ENCODE measurements at regions not wholly inside any gene's neighbourhood (a gene's known extent, or its start where the extent isn't known, plus 50 kb on each side); places are given as distances from the start of the nearest gene placed in this dataset.

GRCh38 chr21:29431680-29432079 is 133.0 kb downstream of the BACH1 start:
- Histone ChIP-seq H3K4me1 (ENCODE audit: control insufficient read depth, insufficient read depth, low read length) (no peaks in the 10 kb centered on the region), H3K27me3 (ENCODE audit: control insufficient read depth, insufficient read depth, low read length) (no peaks in the 10 kb centered on the region), H3K9me3 (ENCODE audit: control insufficient read depth, insufficient read depth, low read depth, low read length) (no peaks in the 10 kb centered on the region), H3K36me3 (ENCODE audit: control insufficient read depth, insufficient read depth, low read length) (no peaks in the 10 kb centered on the region), H3K27ac (ENCODE audit: low read length) (no peak overlapping the region), H3K4me3 (ENCODE audit: low read depth in 2 of 2, low read length in 2 of 2) (no peak overlapping the region)
- in situ Hi-C loops (cut with HindIII; ENCODE audit: low pct_unique_long_range_greater_than_20kb, low sequenced_read_pairs) (no loop called here), intact Hi-C loops (cut with micrococcal nuclease; ENCODE audit: unreplicated experiment) (no loop called here)
- DNase-seq (ENCODE audit: low read depth, low spot score) (no peak), ATAC-seq (no peak)
- CTCF ChIA-PET, result no interaction called here
- TF ChIP-seq POLR2AphosphoS5 (IDR thresholded peaks at IDR 0.05; ENCODE audit: low read depth, low read length) (no peak), CTCF (IDR thresholded peaks at IDR 0.05) (no peak), TCF7L2 (IDR thresholded peaks at IDR 0.05; ENCODE audit: low read depth, low read length) (no peak)
- no TSS peak for BruUV-seq (replicated peaks)
- POLR2A ChIA-PET, result no interaction called here

- CTCF ChIA-PET, result no interaction called here
- no TSS peak for BruUV-seq (replicated peaks)
- Histone ChIP-seq H3K36me3 (ENCODE audit: control insufficient read depth, insufficient read depth, low read length) (no peaks in the 10 kb centered on the region), H3K9me3 (ENCODE audit: control insufficient read depth, insufficient read depth, low read depth, low read length) (no peaks in the 10 kb centered on the region), H3K4me1 (ENCODE audit: control insufficient read depth, insufficient read depth, low read length) (no peaks in the 10 kb centered on the region), H3K27me3 (ENCODE audit: control insufficient read depth, insufficient read depth, low read length) (no peaks in the 10 kb centered on the region), H3K27ac (ENCODE audit: low read length) (no peak overlapping the region), H3K4me3 (ENCODE audit: low read depth in 2 of 2, low read length in 2 of 2) (no peak overlapping the region)
- intact Hi-C loops (cut with micrococcal nuclease; ENCODE audit: unreplicated experiment) (no loop called here), in situ Hi-C loops (cut with HindIII; ENCODE audit: low pct_unique_long_range_greater_than_20kb, low sequenced_read_pairs) (no loop called here)
- ATAC-seq (no peak), DNase-seq (ENCODE audit: low read depth, low spot score) (no peak)
- TF ChIP-seq CTCF (IDR thresholded peaks at IDR 0.05) (no peak), REST (IDR thresholded peaks at IDR 0.05; ENCODE audit: insufficient read depth in 1 of 2, low read depth in 2 of 2, low read length in 1 of 2) (no peak), SIN3A (IDR thresholded peaks at IDR 0.05; ENCODE audit: borderline replicate concordance, insufficient read depth, low read depth, low read length) (no peak), POLR2AphosphoS5 (IDR thresholded peaks at IDR 0.05; ENCODE audit: low read depth, low read length) (no peak), TCF7L2 (IDR thresholded peaks at IDR 0.05; ENCODE audit: low read depth, low read length) (no peak)
- POLR2A ChIA-PET, result no interaction called here
These were observed 134.8 kb downstream of the BACH1 start for GRCh38 chr21:29433366-29434059.

All from Panc1 (cell line).